IPS-18a (cell line): ENCODE measurements at regions not wholly inside any gene's neighbourhood (a gene's known extent, or its start where the extent isn't known, plus 50 kb on each side); places are given as distances from the start of the nearest gene placed in this dataset.

Source experiments
- H3K27ac ChIP-seq: one replicate; pipeline ENCODE4 v1.5.1; 2013; ENCODE audit warnings: low read length
- H3K27me3 ChIP-seq: one replicate; pipeline ENCODE4 v1.6.1; 2013; ENCODE audit warnings: mild to moderate bottlenecking, low read length; ENCODE audit not compliant: control insufficient read depth, insufficient read depth
- H3K36me3 ChIP-seq: one replicate; pipeline ENCODE4 v1.6.1; 2013; ENCODE audit warnings: low read depth, low read length; ENCODE audit not compliant: control insufficient read depth
- H3K4me1 ChIP-seq: one replicate; pipeline ENCODE4 v1.6.1; 2013; ENCODE audit warnings: low read depth, low read length; ENCODE audit not compliant: control insufficient read depth
- H3K4me3 ChIP-seq: one replicate; pipeline ENCODE4 v1.5.1; 2013; ENCODE audit warnings: low read length
- H3K9ac ChIP-seq: one replicate; pipeline ENCODE4 v1.6.1; 2013; ENCODE audit warnings: mild to moderate bottlenecking, low read length, moderate library complexity
- H3K9me3 ChIP-seq: one replicate; pipeline ENCODE4 v1.6.1; 2013; ENCODE audit warnings: low read depth, low read length; ENCODE audit not compliant: control insufficient read depth

DNA sequence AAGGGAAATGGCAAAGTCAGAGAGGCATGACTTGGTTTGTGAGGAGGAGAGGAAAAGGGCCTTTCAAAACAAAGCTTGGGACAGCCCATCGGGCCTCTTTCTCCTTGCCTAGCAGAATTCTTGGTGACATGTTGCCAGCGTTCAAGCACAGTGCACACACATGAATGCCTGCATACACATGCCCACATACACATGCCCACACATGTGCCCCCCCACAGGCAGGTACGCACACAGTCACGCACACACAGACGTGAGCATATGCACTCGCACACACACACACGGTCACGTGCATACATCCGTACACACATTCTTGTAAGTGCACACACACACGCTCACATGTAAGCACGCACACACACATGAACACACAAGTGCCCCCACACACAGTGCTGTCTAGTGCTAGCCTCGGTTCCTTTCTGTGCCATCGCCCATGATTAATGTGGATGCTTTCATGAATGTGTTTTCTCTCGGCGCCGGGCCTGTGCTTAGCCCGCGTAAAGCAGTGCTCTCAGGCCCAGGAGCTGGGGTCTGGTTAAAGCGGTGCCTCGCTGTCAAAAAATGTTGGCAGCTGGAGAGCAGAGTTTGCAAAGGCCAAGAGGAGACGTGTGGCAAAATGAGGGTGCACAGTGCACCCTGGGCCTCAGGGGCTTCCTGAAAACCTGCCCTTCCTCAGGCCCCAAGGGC, 328.8 kb upstream of the DIO3 start:
- no peaks in the 10 kb centered on the region for H3K27me3 ChIP-seq

DNA sequence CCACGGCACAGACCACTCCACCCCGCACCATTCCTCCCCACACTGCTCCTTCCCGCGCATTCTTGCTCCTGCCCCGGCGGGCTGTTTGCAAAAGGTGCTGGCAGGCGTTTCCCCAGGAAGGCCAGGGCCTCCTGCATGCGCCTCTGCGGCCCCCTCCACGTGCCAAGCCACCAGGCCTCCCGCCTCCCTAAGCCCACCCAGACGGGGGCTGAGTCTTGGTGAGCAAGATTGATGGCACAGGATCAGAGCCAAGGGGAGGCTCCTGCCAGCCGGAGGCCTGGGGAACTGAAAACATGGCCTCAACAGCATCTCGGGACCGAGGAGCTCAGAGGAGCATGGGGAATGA, 328.3 kb upstream of the DIO3 start:
- Histone ChIP-seq H3K27me3 (no peaks in the 10 kb centered on the region), H3K4me1 (no peaks in the 10 kb centered on the region), H3K9me3 (no peaks in the 10 kb centered on the region), H3K9ac (no peak overlapping the region), H3K27ac (no peak overlapping the region), H3K36me3 (no peaks in the 10 kb centered on the region), H3K4me3 (no peak overlapping the region)

More for the DNA sequence above, 328.8 kb upstream of the DIO3 start:
- Histone ChIP-seq H3K27ac (no peak overlapping the region), H3K4me1 (no peaks in the 10 kb centered on the region), H3K9me3 (no peaks in the 10 kb centered on the region), H3K36me3 (no peaks in the 10 kb centered on the region), H3K4me3 (no peak overlapping the region), H3K9ac (no peak overlapping the region)

DNA sequence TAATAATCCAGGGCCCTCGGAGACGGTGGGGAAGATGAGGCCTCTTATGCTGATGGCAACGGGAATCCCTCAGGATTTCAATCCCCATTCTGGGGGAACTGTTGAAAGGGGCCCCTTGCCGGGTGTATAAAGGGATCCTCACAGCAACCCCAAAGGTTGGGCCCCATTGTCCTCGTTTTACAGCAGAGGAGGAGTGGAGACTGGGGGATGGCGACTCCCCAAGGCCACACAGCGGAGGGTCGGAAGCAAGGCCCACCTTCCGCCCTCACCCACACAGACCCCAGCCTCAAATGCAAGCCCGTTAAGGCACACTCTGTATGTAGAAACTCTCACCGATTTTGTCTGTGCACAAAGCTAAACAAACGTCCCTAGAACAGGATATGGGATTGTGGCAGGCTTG, 327.9 kb upstream of the DIO3 start:
- Histone ChIP-seq H3K4me3 (no peak overlapping the region), H3K9ac (no peak overlapping the region), H3K27me3 (no peaks in the 10 kb centered on the region), H3K4me1 (no peaks in the 10 kb centered on the region), H3K36me3 (no peaks in the 10 kb centered on the region), H3K27ac (no peak overlapping the region), H3K9me3 (no peaks in the 10 kb centered on the region)

DNA sequence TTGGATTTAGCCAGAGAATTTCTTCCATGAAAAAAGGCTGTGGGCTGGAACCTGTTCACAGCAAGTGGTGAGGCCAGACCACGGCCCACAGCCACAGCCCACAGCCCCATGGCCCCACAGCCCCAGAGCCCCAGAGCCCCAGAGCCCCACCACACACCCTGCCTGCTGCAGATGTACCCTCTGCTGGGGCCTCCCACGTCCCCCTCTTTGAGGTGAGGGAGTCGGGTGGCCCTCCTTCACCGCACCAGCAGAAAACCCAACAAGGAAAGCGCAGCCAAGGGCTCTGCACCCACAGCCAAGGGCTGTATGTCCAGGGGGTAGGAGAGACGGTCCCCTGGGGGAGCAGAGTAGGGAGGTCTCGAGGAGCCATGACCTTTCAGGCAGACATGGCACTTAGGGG, 327.5 kb upstream of the DIO3 start:
- H3K4me3 ChIP-seq, result no peak overlapping the region
- no peaks in the 10 kb centered on the region for H3K27me3 ChIP-seq
- no peak overlapping the region for H3K27ac ChIP-seq
- H3K4me1 ChIP-seq, result no peaks in the 10 kb centered on the region
- H3K9me3 ChIP-seq, result no peaks in the 10 kb centered on the region
- no peaks in the 10 kb centered on the region for H3K36me3 ChIP-seq
- H3K9ac ChIP-seq, result no peak overlapping the region

DNA sequence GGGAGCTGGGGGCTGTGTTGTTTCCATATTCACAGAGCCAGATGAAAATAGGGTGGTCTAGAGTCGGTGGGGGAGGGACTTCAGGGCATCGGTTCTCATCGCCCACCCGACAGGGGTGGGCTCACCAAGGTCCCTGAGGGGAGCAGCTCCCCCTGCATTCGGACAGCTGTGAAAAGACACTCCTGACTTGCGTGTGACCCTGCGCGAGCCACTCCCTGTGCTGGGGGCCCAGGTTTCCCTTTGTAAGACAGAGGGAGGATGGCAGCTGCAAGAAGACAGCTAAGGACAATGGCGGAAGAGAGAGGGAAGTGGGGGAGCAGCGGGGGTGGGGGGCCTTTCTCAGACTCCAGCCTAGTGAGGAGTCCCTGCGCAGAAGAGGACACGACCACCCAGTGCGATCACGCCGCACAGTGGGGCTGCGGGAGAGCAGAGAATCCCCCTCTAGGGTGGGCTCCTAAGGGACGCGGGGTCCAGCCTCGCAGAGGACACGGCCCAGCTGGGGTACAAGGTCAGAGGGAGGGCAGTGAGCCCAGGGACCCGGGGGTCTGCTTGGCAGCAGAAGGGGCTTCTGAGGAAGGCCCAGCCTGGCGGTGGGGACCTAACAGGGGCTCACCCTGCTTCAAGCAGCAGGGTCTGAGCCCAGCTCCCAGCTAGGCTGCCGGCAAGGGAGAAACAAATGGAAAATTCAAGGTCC, 326.9 kb upstream of the DIO3 start:
- H3K4me3 ChIP-seq, result no peak overlapping the region
- H3K4me1 ChIP-seq, result no peaks in the 10 kb centered on the region
- H3K27ac ChIP-seq, result no peak overlapping the region
- no peaks in the 10 kb centered on the region for H3K27me3 ChIP-seq
- H3K36me3 ChIP-seq, result no peaks in the 10 kb centered on the region
- H3K9ac ChIP-seq, result no peak overlapping the region
- no peaks in the 10 kb centered on the region for H3K9me3 ChIP-seq

DNA sequence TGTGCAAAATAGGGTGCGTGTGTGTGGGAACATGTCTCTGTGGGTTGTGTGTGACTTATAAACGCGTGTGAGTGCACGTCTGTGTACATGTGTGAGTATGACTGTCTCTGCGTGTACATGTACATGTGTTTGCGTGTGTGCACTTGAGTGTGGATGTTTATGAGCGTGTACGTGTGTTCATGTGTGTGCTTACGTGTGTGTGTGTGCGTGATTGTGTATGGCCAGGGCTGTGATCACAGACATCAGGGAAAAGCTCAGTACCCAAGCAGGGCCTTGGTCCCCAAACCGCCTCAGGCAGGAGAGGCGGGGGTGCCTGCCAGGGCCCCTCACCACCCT, 326.3 kb upstream of the DIO3 start:
- Histone ChIP-seq H3K4me3 (no peak overlapping the region), H3K4me1 (no peaks in the 10 kb centered on the region), H3K9ac (no peak overlapping the region), H3K9me3 (no peaks in the 10 kb centered on the region), H3K27me3 (no peaks in the 10 kb centered on the region), H3K27ac (no peak overlapping the region), H3K36me3 (no peaks in the 10 kb centered on the region)

DNA sequence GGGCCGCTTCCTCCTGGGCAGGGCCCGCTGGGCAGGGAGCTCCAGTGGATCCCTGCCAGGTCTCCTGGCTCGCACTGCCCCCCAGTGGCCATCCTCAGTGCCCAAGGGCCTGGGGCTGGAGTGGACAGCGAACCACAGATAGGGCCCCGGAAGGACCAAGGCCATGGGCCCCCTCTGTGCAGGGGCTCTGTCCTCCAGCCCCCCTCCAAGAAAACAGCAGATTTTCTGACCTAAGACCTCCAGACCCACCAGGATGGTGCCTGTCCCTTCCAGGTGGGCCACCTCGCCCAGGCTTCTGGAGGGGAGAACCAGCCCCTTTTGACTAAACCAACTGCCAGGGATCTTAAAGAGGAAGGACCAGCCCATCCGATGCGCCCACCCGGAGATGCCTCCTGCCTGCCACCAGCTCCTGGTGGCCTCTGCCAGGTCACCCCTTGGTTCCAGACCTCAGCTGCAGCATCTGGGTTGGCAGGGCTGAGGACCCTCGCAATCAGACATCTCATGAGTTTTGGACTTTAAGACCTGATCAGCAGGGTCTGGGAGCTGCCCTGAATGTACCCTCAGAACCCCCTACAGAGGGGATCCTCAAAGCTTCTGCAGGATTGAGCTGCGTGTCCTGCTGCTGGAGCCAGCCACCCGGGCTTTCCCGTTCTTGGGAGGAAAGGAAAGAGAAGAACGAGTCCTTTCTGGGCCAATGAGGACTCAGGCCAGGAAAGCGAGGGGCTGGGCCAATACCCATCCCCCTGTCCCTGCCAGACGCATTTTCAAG, 325.8 kb upstream of the DIO3 start:
- Histone ChIP-seq H3K9ac (no peak overlapping the region), H3K27me3 (no peaks in the 10 kb centered on the region), H3K36me3 (no peaks in the 10 kb centered on the region), H3K4me1 (no peaks in the 10 kb centered on the region), H3K9me3 (no peaks in the 10 kb centered on the region), H3K27ac (no peak overlapping the region), H3K4me3 (no peak overlapping the region)

DNA sequence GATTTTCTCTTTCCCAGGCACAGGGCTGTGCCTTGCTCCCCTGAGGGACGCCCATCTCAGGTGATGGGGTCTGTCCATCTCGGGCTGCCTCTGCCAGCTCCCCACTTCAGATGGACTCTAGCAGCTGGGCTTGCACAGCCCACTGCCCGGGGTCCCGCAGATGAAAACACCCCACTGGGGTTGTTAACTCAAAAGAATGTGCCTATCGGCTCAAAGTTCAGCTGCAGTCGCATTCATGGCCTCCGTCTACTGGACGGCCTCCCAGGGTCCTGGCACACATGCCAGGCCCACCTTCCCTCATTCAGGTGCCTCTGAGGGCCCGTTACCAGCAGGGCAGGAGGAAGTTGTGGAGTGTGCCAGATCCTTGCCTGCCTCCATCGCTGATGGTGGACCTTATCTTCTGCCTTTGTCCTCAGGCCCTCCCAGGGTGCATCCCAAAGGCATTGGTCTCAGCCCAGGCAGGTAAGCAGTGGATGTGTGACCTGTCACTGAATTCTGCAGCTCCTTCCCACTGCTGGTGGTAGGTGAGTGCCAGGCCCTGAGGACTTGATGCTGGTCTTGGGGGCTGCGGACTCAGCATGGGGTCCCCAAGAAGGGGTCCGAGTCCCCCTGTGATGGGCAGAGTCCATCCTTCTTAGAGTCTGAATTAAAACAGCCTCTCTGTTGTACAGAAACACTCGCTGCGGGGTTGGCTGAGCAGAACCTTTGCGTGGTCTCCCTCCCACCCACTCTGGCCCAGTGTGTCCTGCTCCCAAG, 324.6 kb upstream of the DIO3 start:
- H3K36me3 ChIP-seq, result no peaks in the 10 kb centered on the region
- no peak overlapping the region for H3K4me3 ChIP-seq
- H3K27ac ChIP-seq, result no peak overlapping the region
- H3K9me3 ChIP-seq, result no peaks in the 10 kb centered on the region
- H3K4me1 ChIP-seq, result no peaks in the 10 kb centered on the region
- H3K9ac ChIP-seq, result no peak overlapping the region
- no peaks in the 10 kb centered on the region for H3K27me3 ChIP-seq

DNA sequence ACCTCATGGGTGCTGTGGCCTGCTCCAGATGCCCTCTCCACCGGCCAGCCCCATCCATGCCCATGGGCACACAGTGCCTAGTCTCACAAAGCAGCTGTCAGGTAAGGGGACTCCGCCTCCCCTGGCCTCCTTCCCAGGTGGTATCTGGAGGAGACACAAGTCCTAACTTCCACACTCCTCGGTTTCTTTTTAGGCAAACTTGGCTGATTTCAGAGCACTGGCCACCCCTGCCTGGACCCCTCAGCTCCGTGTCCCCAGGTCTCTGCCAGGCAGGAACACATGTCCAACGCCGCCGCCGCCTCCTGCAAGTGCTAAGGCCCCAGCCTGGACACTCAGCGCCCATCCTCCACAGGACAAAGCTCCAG, 324.1 kb upstream of the DIO3 start:
- H3K4me1 ChIP-seq, result peaks cover 5% of the 10 kb centered on the region
- no peak overlapping the region for H3K27ac ChIP-seq
- H3K9me3 ChIP-seq, result no peaks in the 10 kb centered on the region
- H3K9ac ChIP-seq, result no peak overlapping the region
- no peaks in the 10 kb centered on the region for H3K27me3 ChIP-seq
- H3K4me3 ChIP-seq, result no peak overlapping the region
- no peaks in the 10 kb centered on the region for H3K36me3 ChIP-seq

DNA sequence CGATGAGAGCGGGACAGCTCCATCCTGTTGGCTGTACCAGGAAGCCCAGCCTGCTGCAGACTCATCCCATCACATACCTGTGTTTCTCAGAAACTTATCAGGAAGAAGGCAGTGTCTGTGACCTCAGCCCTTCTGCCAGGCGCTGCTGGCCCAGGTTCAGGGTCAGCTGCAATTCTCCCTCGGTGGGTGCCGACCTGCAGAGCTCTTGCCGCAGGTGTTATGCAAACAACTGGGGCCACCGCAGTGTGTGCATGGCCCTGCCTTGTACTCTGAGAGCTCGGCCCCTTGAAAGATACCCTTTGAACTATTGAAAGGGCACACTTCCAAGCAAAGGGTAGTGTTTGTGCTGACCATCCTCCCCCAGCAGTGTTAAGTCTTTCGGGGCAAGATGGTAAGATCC, 322.2 kb upstream of the DIO3 start:
- H3K4me1 ChIP-seq, result peaks cover 12% of the 10 kb centered on the region
- no peak overlapping the region for H3K27ac ChIP-seq
- H3K36me3 ChIP-seq, result no peaks in the 10 kb centered on the region
- no peak overlapping the region for H3K9ac ChIP-seq
- H3K9me3 ChIP-seq, result no peaks in the 10 kb centered on the region
- no peak overlapping the region for H3K4me3 ChIP-seq
- no peaks in the 10 kb centered on the region for H3K27me3 ChIP-seq

DNA sequence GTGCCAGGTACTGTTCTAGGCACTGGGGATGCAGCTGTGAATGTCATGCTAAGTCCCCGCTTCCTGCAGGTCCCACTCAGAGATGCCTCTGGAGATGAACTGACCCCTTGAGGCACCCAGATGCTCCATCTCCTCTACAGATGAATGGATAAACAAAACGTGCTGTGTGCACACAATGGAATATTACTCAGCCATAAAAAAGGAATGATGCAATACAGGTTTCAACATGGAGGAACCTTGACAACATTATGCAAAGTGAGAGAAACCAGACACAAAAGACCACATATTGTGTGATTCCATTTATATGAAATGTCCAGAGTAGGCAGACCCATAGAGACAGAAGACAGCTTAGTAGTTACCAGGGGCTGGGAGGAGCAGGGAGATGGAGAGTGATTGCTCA, 320.1 kb upstream of the DIO3 start:
- no peaks in the 10 kb centered on the region for H3K27me3 ChIP-seq
- H3K27ac ChIP-seq, result no peak overlapping the region
- no peaks in the 10 kb centered on the region for H3K36me3 ChIP-seq
- H3K9me3 ChIP-seq, result no peaks in the 10 kb centered on the region
- no peak overlapping the region for H3K4me3 ChIP-seq
- H3K4me1 ChIP-seq, result peaks cover 12% of the 10 kb centered on the region
- H3K9ac ChIP-seq, result no peak overlapping the region
